PFSK-1 (cell line): ENCODE measurements at regions not wholly inside any gene's neighbourhood (a gene's known extent, or its start where the extent isn't known, plus 50 kb on each side); places are given as distances from the start of the nearest gene placed in this dataset.

Experiments used
- FOXP2 ChIP-seq: optimal IDR thresholded peaks from 2 replicates; pipeline ENCODE3; 2011; ENCODE audit warnings: borderline replicate concordance, control low read depth, inconsistent platforms; ENCODE audit not compliant: insufficient read depth; ENCODE audit errors: extremely low read length, extremely low read depth
- POLR2AphosphoS5 ChIP-seq: IDR thresholded peaks from 2 replicates; pipeline ENCODE4 v1.6.1; 2012; ENCODE audit warnings: low read depth, mild to moderate bottlenecking, control low read depth, low read length, moderate library complexity
- REST ChIP-seq, 2 experiments: IDR thresholded peaks; 2 replicates each; pipeline versions ENCODE4 v1.6.1 to v1.8.0; 2011 to 2012; ENCODE audit warnings: low read depth in 2 of 2, low read length in 2 of 2, control low read depth in 1 of 2, inconsistent platforms in 1 of 2, mild to moderate bottlenecking in 1 of 2, moderate library complexity in 1 of 2; ENCODE audit not compliant: insufficient read depth in 1 of 2
- SIN3A ChIP-seq: IDR thresholded peaks from 2 replicates; pipeline ENCODE4 v1.6.1; 2012; ENCODE audit warnings: mild to moderate bottlenecking, low read length, moderate library complexity, borderline replicate concordance; ENCODE audit not compliant: insufficient read depth
- TAF1 ChIP-seq: IDR thresholded peaks from 2 replicates; pipeline ENCODE4 v1.6.1; 2012; ENCODE audit warnings: low read length, control low read depth, borderline replicate concordance; ENCODE audit not compliant: insufficient read depth

- no peak for TF ChIP-seq FOXP2
- TF ChIP-seq REST (IDR thresholded peaks at IDR 0.05; ENCODE audit: insufficient read depth in 1 of 2, low read depth in 2 of 2, low read length in 2 of 2): no peak
- TF ChIP-seq SIN3A: no peak
- no peak for TF ChIP-seq TAF1
- no peak for TF ChIP-seq POLR2AphosphoS5
Observed at GRCh38 chr5:58284886-58285285, 175.0 kb downstream of the PLK2 start.

- TF ChIP-seq REST (IDR thresholded peaks at IDR 0.05; ENCODE audit: insufficient read depth in 1 of 2, low read depth in 2 of 2, low read length in 2 of 2) (no peak), TAF1 (no peak), POLR2AphosphoS5 (no peak), FOXP2 (no peak), SIN3A (no peak)
Observed at GRCh38 chr5:58281189-58281588, 178.7 kb downstream of the PLK2 start.

- no peak for TF ChIP-seq POLR2AphosphoS5
- no peak for TF ChIP-seq REST (IDR thresholded peaks at IDR 0.05; ENCODE audit: insufficient read depth in 1 of 2, low read depth in 2 of 2, low read length in 2 of 2)
- TF ChIP-seq TAF1: no peak
- TF ChIP-seq SIN3A: no peak
- TF ChIP-seq FOXP2: no peak
Observed at GRCh38 chr5:58279259-58279658, 180.6 kb downstream of the PLK2 start.

GRCh38 chr5:58276431-58276830 is 183.5 kb downstream of the PLK2 start:
- TF ChIP-seq REST (IDR thresholded peaks at IDR 0.05; ENCODE audit: insufficient read depth in 1 of 2, low read depth in 2 of 2, low read length in 2 of 2) (no peak), POLR2AphosphoS5 (no peak), SIN3A (no peak), TAF1 (no peak), FOXP2 (no peak)

DNA sequence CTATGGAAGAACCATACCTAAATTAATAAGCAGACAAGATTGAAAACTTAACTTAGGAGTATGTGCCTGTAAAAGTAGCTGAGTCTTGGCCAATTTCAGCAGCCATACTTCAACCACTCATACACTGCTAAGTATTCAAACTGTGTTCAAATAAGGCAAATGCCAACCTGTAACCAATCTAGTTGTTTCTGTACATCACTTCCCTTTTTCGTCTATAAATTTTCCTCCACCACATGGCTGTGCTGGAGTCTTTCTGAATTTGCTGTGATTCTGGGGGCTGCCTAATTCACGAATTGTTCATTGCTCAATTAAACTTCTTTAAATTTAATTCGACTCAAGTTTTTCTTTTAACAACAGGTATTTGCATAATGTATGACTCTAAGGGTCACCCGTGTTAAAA is 184.4 kb downstream of the PLK2 start:
- no peak for TF ChIP-seq SIN3A
- no peak for TF ChIP-seq TAF1
- no peak for TF ChIP-seq POLR2AphosphoS5
- TF ChIP-seq REST (IDR thresholded peaks at IDR 0.05; ENCODE audit: insufficient read depth in 1 of 2, low read depth in 2 of 2, low read length in 2 of 2): no peak
- no peak for TF ChIP-seq FOXP2
